Testis (tissue), 2 donors: ENCODE measurements at regions not wholly inside any gene's neighbourhood (a gene's known extent, or its start where the extent isn't known, plus 50 kb on each side); places are given as distances from the start of the nearest gene placed in this dataset.

Source experiments
- CTCF ChIP-seq, 3 experiments: fragments of 450-650 bp in 2 of 3; fragments of 200-600 bp in 1 of 3; sonication (generic) in 1 of 3; IDR thresholded peaks; one replicate each; pipeline ENCODE4 v1.5.1; 2016 to 2019; ENCODE audit warnings: antibody characterized with exemption in 3 of 3, mild to moderate bottlenecking in 2 of 3, moderate library complexity in 1 of 3
- POLR2A ChIP-seq: fragments of 450-650 bp; IDR thresholded peaks from one replicate; pipeline ENCODE4 v1.6.1; 2017; ENCODE audit warnings: antibody characterized with exemption, mild to moderate bottlenecking, moderate library complexity

DNA sequence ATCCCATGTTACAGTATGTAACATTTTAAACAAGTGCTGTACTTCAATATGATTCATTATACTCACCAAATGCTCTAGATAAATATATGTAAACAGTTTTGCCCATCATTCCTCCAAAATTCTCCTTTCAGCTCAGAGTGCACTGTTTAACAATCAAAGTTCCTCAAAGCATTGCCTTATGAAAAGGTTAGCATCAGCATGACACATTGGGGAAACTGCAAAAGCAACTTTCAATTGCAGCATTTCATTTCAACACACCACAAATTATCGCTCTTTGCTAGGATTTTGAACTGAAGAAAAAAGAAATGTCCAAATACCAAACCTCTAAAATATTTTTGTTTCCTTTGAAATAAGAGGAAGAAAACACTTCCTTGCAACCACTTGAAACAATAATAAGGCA is 413.2 kb downstream of the FLRT2 start:
- TF ChIP-seq CTCF (IDR thresholded peaks at IDR 0.05) (no peak), POLR2A (no peak)
